ENCODE measurements at regions not wholly inside any gene's neighbourhood (a gene's known extent, or its start where the extent isn't known, plus 50 kb on each side); places are given as distances from the start of the nearest gene placed in this dataset.

DNA sequence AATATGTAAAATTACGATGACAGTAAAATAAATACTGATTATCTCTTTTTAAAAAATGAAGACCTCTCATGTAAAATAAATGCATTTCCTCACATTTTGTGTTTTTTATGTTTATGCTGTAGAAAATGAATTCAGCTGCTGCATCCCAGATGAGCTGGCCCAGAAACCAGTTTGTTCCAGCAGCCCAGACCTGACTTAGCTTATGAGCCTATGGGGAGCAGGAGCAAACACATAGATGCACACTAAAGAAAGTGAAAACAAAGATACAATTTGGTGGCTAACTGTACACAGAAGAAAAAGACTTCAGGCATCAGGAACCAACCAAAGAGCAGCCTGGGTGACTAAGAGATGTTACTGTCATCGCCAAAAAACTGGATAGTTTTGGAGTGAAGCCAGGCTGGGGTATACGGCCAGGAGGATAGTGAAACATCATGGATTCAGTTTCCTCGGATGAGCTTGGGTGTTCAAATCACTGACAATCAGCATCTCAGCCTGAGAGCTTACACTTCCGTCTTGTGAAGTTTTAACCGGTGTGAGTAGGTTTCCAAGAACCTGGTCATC, 113.9 kb upstream of the BACE2 start:
- Histone ChIP-seq H3K36me3 (no peaks in the 10 kb centered on the region), H3K9me3 (no peaks in the 10 kb centered on the region), H3K4me1 (no peaks in the 10 kb centered on the region), H3K4me3 (no peak overlapping the region), H3K27me3 (no peaks in the 10 kb centered on the region), H3K27ac (no peak overlapping the region)
- intact Hi-C loops (cut with DNase I) = no loop called here
- DNase-seq (ENCODE audit: low spot score in 2 of 2) = no peak
- TF ChIP-seq, protein P1, sequence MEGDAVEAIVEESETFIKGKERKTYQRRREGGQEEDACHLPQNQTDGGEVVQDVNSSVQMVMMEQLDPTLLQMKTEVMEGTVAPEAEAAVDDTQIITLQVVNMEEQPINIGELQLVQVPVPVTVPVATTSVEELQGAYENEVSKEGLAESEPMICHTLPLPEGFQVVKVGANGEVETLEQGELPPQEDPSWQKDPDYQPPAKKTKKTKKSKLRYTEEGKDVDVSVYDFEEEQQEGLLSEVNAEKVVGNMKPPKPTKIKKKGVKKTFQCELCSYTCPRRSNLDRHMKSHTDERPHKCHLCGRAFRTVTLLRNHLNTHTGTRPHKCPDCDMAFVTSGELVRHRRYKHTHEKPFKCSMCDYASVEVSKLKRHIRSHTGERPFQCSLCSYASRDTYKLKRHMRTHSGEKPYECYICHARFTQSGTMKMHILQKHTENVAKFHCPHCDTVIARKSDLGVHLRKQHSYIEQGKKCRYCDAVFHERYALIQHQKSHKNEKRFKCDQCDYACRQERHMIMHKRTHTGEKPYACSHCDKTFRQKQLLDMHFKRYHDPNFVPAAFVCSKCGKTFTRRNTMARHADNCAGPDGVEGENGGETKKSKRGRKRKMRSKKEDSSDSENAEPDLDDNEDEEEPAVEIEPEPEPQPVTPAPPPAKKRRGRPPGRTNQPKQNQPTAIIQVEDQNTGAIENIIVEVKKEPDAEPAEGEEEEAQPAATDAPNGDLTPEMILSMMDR (IDR thresholded peaks at IDR 0.05) = no peak

DNA sequence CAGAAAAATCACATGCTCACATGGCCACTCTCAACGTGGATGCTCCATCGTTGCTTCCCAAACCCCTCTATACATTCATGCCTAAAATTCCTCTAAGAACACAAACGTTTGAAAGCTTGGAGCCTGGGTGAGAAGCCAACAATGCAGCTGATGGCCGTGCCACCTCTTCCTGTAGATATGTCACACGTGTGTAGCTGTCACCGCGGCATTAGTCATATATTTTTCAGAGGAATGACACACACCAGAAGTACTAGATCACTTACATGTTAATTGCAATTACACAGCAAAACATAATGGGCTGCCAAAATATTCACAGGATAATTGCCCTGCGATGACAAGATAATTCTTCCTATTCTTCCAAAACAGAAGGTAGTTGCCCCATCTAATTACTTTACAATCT, 112.7 kb upstream of the BACE2 start:
- DNase-seq (ENCODE audit: low spot score in 2 of 2) = no peak
- H3K4me3 ChIP-seq = no peak overlapping the region
- intact Hi-C loops (cut with DNase I) = no loop called here
- no peaks in the 10 kb centered on the region for H3K36me3 ChIP-seq
- no peaks in the 10 kb centered on the region for H3K9me3 ChIP-seq
- H3K4me1 ChIP-seq = no peaks in the 10 kb centered on the region
- no peak overlapping the region for H3K27ac ChIP-seq
- TF ChIP-seq, protein P1 (IDR thresholded peaks at IDR 0.05) = no peak
- no peaks in the 10 kb centered on the region for H3K27me3 ChIP-seq

DNA sequence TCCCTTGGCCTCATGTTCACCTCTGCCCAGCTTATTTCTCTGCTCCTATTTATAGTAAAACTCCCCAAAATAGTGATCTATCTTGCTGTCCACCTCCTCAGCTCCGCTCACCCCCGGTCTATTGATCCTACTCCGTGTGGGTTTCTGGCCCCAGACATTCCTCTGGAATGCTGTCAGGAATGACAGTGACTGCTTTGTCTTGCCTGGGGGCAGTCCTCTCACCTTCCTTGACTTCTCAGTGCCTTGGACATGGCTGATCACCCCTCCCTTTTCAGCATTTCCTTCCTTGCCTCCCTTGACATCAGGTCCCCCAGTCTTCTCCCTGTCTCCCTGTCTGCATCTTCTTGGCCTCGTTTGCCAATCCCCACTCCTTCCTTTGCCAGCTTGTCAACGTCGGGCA, 108.1 kb upstream of the BACE2 start:
- H3K4me1 ChIP-seq = no peaks in the 10 kb centered on the region
- no peak overlapping the region for H3K27ac ChIP-seq
- DNase-seq (ENCODE audit: low spot score in 2 of 2) = no peak
- no peaks in the 10 kb centered on the region for H3K27me3 ChIP-seq
- intact Hi-C loops (cut with DNase I) = loop anchor here (5.0 kb wide), 1 partner anchor 1102 kb away; no protein-coding TSS in a partner anchor
- no peaks in the 10 kb centered on the region for H3K36me3 ChIP-seq
- H3K4me3 ChIP-seq = no peak overlapping the region
- TF ChIP-seq, protein P1 (IDR thresholded peaks at IDR 0.05) = no peak
- no peaks in the 10 kb centered on the region for H3K9me3 ChIP-seq

DNA sequence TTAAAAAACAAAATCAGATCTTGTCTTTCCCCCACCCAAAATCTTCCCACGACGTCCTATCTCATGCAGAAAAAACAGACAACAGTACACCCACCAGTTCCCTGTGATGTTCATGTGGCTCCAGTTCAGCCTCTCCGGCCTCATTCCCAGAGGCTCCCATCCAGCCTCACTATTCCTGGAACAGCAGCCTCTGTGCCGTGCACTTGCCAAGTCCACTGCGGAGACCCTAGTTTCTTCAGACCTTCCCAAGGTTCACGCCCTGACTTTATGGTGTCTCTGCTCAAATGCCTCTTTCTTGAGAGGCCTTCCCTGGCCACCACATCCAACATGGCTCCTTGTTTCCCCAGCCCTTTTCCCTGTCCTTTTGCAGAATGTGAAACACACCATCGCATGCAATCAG, 106.3 kb upstream of the BACE2 start:
- intact Hi-C loops (cut with DNase I) = loop anchor here (5.0 kb wide), 1 partner anchor 1101 kb away; no protein-coding TSS in a partner anchor
- H3K9me3 ChIP-seq = no peaks in the 10 kb centered on the region
- H3K4me3 ChIP-seq = no peak overlapping the region
- no peaks in the 10 kb centered on the region for H3K27me3 ChIP-seq
- H3K36me3 ChIP-seq = no peaks in the 10 kb centered on the region
- DNase-seq (ENCODE audit: low spot score in 2 of 2) = no peak
- TF ChIP-seq, protein P1 (IDR thresholded peaks at IDR 0.05) = no peak
- no peaks in the 10 kb centered on the region for H3K4me1 ChIP-seq
- H3K27ac ChIP-seq = no peak overlapping the region

DNA sequence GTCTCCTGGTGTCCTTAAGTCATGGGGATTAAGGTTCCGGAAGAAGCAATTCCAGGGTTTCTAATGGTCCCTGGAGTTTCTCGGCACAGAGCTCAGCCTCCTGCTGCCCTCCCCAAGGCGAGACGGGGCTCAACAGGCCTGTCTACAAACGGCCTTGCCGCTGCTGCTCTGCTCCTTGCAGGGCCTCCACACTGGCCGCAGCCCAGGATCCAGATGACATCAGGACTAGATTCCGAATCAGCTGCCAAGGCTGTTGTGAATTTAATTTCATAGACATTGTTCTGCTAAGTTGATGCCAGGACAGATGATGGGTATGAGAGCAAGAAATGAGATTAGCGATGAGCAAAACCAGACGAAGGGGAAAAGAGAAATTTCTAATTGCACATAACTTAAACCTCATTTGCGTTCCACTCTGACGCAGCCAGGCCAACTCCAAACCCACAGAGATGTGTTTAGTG, 103.6 kb upstream of the BACE2 start:
- no peak overlapping the region for H3K4me3 ChIP-seq
- no peak for DNase-seq (ENCODE audit: low spot score in 2 of 2)
- H3K9me3 ChIP-seq = no peaks in the 10 kb centered on the region
- H3K27ac ChIP-seq = no peak overlapping the region
- TF ChIP-seq, protein P1 (IDR thresholded peaks at IDR 0.05) = no peak
- H3K27me3 ChIP-seq = no peaks in the 10 kb centered on the region
- no peaks in the 10 kb centered on the region for H3K4me1 ChIP-seq
- no peaks in the 10 kb centered on the region for H3K36me3 ChIP-seq
- intact Hi-C loops (cut with DNase I) = loop anchor here (5.0 kb wide), 1 partner anchor 1098 kb away; no protein-coding TSS in a partner anchor
